ENCODE measurements at regions not wholly inside any gene's neighbourhood (a gene's known extent, or its start where the extent isn't known, plus 50 kb on each side); places are given as distances from the start of the nearest gene placed in this dataset.

- no peak for TF ChIP-seq E2F8 (IDR thresholded peaks at IDR 0.05; ENCODE audit: low read depth, partially characterized antibody)
- TF ChIP-seq MCM5 (IDR thresholded peaks at IDR 0.05; ENCODE audit: low read depth), result no peak
- no peak for TF ChIP-seq TEAD1 (CRISPR knock-in tag; IDR thresholded peaks at IDR 0.05)
- TF ChIP-seq MECOM (CRISPR knock-in tag; IDR thresholded peaks at IDR 0.05), result no peak
- TF ChIP-seq MGA (IDR thresholded peaks at IDR 0.05), result no peak
- TF ChIP-seq CBX3 (IDR thresholded peaks at IDR 0.05; ENCODE audit: borderline replicate concordance in 1 of 2, low read length in 2 of 2), result no peak
- no peak for TF ChIP-seq ETS2 (tag; IDR thresholded peaks at IDR 0.05; ENCODE audit: borderline replicate concordance, poor library complexity, severe bottlenecking)
- peak; percentile 39; the same call in 1 of the 2 replicates for TF ChIP-seq C11orf30 (IDR thresholded peaks at IDR 0.05; ENCODE audit: low read depth)
- no peak for TF ChIP-seq SMARCA4 (IDR thresholded peaks at IDR 0.05)
- no peak for TF ChIP-seq ZNF253 (CRISPR knock-in tag; conservative IDR thresholded peaks at IDR 0.05)
- TF ChIP-seq MITF (IDR thresholded peaks at IDR 0.05), result no peak
- TF ChIP-seq ESRRA (IDR thresholded peaks at IDR 0.05; ENCODE audit: borderline replicate concordance, low read depth), result no peak
- no peak for TF ChIP-seq PHF21A (IDR thresholded peaks at IDR 0.05; ENCODE audit: borderline replicate concordance, low read depth)
Observed at GRCh38 chr2:186911551-186912085, 62.6 kb upstream of the ZSWIM2 start (continued).

All from K562 (cell line).